ENCODE measurements at regions not wholly inside any gene's neighbourhood (a gene's known extent, or its start where the extent isn't known, plus 50 kb on each side); places are given as distances from the start of the nearest gene placed in this dataset.

GRCh38 chr11:92286709-92287108, 62.1 kb downstream of the FAT3 start:
- no peak overlapping the region for H3K4me2 ChIP-seq (ENCODE audit: insufficient read depth, low read length)
- FAIRE-seq (no peak), ATAC-seq (no peak), DNase-seq (ENCODE audit: extremely low read depth in 1 of 4, low spot score in 3 of 4) (no peak)
- in situ Hi-C loops (cut with MboI), result no loop called here
- H3K27me3 ChIP-seq (ENCODE audit: control insufficient read depth in 2 of 2, insufficient read depth in 2 of 2, low read length in 2 of 2), result no peaks in the 10 kb centered on the region
- no peaks in the 10 kb centered on the region for H3K9me1 ChIP-seq (ENCODE audit: control insufficient read depth, insufficient read depth, low read length)
- no peaks in the 10 kb centered on the region for H3K4me1 ChIP-seq (replicated peaks in 1 of 2; ENCODE audit: control insufficient read depth in 2 of 2, insufficient read depth in 2 of 2, low read length in 2 of 2)
- H3K79me2 ChIP-seq (ENCODE audit: control insufficient read depth, insufficient read depth, low read length), result no peaks in the 10 kb centered on the region
- ChIA-PET POLR2A (no interaction called here), CTCF (ENCODE audit: low intra/inter-chr PET ratio) (no interaction called here)
- TF ChIP-seq ETS1 (conservative IDR thresholded peaks at IDR 0.05; ENCODE audit: control insufficient read depth, low read depth, low read length) (no peak), NUFIP1 (IDR thresholded peaks at IDR 0.05; ENCODE audit: partially characterized antibody) (no peak), CEBPZ (IDR thresholded peaks at IDR 0.05; ENCODE audit: borderline replicate concordance, low read depth, low read length) (no peak), MED1 (CRISPR knock-in tag; IDR thresholded peaks at IDR 0.05; ENCODE audit: borderline replicate concordance) (no peak), ZNF79 (CRISPR knock-in tag; IDR thresholded peaks at IDR 0.05; ENCODE audit: low read depth) (no peak)
- H3K27ac ChIP-seq (ENCODE audit: extremely low read depth, low read depth, low read length), result no peak overlapping the region
- intact Hi-C loops (cut with micrococcal nuclease), result no loop called here
- no peaks in the 10 kb centered on the region for H3K9me3 ChIP-seq (replicated peaks; ENCODE audit: control insufficient read depth, insufficient read depth, low read depth, low read length)
- no TSS peak for BruUV-seq (replicated peaks)
- H2AFZ ChIP-seq (ENCODE audit: low read depth, low read length), result no peak overlapping the region
- WGBS (ENCODE audit: insufficient coverage, low coverage, missing lambda C conversion rate), result 0% methylated on average over 2 of the region's 2 CpGs
- H3K36me3 ChIP-seq (ENCODE audit: control insufficient read depth, insufficient read depth, low read length), result no peaks in the 10 kb centered on the region
- H4K20me1 ChIP-seq (replicated peaks; ENCODE audit: control insufficient read depth, insufficient read depth, low read length), result no peaks in the 10 kb centered on the region
- no peak overlapping the region for H3K4me3 ChIP-seq
- H3K9ac ChIP-seq (ENCODE audit: insufficient read depth in 1 of 2, low read depth in 2 of 2, low read length in 2 of 2), result no peak overlapping the region

Data from K562 (cell line).